OCI-LY7 (cell line): ENCODE measurements at regions not wholly inside any gene's neighbourhood (a gene's known extent, or its start where the extent isn't known, plus 50 kb on each side); places are given as distances from the start of the nearest gene placed in this dataset.
"Not testable (repeated sequence)": the region's sequence is repeated elsewhere in the genome, so short reads cannot be mapped to it uniquely, and the experiment has no call there.

Experiments
- BruUV-seq: library from RNA; stranded (reverse); fragments of 400-500 nt; replicated peaks from 2 replicates; lab custom pipeline; 2021; lab: Mats Ljungman, UMichigan
- CTCF ChIA-PET: fragments of 300-600 bp; sonication (Branson Sonifier 250); formaldehyde crosslinking; loops from one replicate; lab custom pipeline; 2022; ENCODE audit warnings: antibody characterized with exemption; ENCODE audit not compliant: unreplicated experiment; lab: Charles Lee
- POLR2A ChIA-PET: fragments of 300-600 bp; sonication (Branson Sonifier 250); formaldehyde crosslinking; loops from one replicate; lab custom pipeline; 2022; ENCODE audit warnings: antibody characterized with exemption; lab: Charles Lee
- DNase-seq: peaks from one replicate; pipeline ENCODE4 v3.0.0-alpha.2; 2015; ENCODE audit warnings: low spot score
- H2AFZ ChIP-seq: fragments of 200-600 bp; sonication (generic), shearing (Covaris generic); 2 replicates; pipeline ENCODE4 v1.6.1; 2014; ENCODE audit warnings: mild to moderate bottlenecking, antibody characterized with exemption, low read length, moderate library complexity
- H3K27ac ChIP-seq: fragments of 200-600 bp; sonication (generic); 2 replicates; pipeline ENCODE4 v1.5.1; 2014; ENCODE audit warnings: mixed run types, low read depth, mild to moderate bottlenecking, moderate library complexity, low read length, inconsistent platforms; ENCODE audit not compliant: poor library complexity, severe bottlenecking
- H3K36me3 ChIP-seq: fragments of 200-600 bp; sonication (generic); 2 replicates; pipeline ENCODE4 v1.6.1; 2014; ENCODE audit warnings: mild to moderate bottlenecking, antibody characterized with exemption, low read length, moderate library complexity, mixed read lengths; ENCODE audit not compliant: insufficient read depth
- H3K4me1 ChIP-seq: fragments of 200-600 bp; sonication (generic); 2 replicates; pipeline ENCODE4 v1.5.1; 2014; ENCODE audit warnings: mild to moderate bottlenecking, low read length; ENCODE audit not compliant: insufficient read depth, poor library complexity, severe bottlenecking
- H3K4me2 ChIP-seq: fragments of 200-600 bp; sonication (generic); 2 replicates; pipeline ENCODE4 v1.6.1; 2014; ENCODE audit warnings: mild to moderate bottlenecking, low read length
- H3K4me3 ChIP-seq: fragments of 200-600 bp; sonication (generic); 2 replicates; pipeline ENCODE4 v1.5.1; 2014; ENCODE audit warnings: mild to moderate bottlenecking, low read depth, low read length; ENCODE audit not compliant: poor library complexity, severe bottlenecking
- H3K79me2 ChIP-seq: fragments of 200-600 bp; sonication (generic); 2 replicates; pipeline ENCODE4 v1.6.1; 2016; ENCODE audit warnings: low read depth, mild to moderate bottlenecking, low read length, moderate library complexity, mixed read lengths; ENCODE audit not compliant: insufficient read depth
- H3K9me2 ChIP-seq: fragments of 200-600 bp; sonication (generic); 2 replicates; pipeline ENCODE4 v1.6.1; 2016; ENCODE audit warnings: mild to moderate bottlenecking, low read length, mixed read lengths; ENCODE audit not compliant: insufficient read depth
- H3K9me3 ChIP-seq: fragments of 200-600 bp; sonication (generic); 2 replicates; pipeline ENCODE4 v1.6.1; 2014; ENCODE audit warnings: mild to moderate bottlenecking, mixed run types, low read length, mixed read lengths
- H4K20me1 ChIP-seq: fragments of 200-600 bp; sonication (generic); 2 replicates; pipeline ENCODE4 v1.6.1; 2014; ENCODE audit warnings: mild to moderate bottlenecking, antibody characterized with exemption, low read length, moderate library complexity, mixed read lengths; ENCODE audit not compliant: insufficient read depth
- CTCF ChIP-seq: fragments of 200-600 bp; sonication (generic); conservative IDR thresholded peaks from 2 replicates; pipeline ENCODE4 v1.5.1; 2014; ENCODE audit warnings: mild to moderate bottlenecking, antibody characterized with exemption, low read length, moderate library complexity, mixed read lengths
- EZH2phosphoT487 ChIP-seq: fragments of 200-600 bp; sonication (generic); IDR thresholded peaks from 2 replicates; pipeline ENCODE4 v1.6.1; 2018; ENCODE audit warnings: low read depth, borderline replicate concordance, mild to moderate bottlenecking, mixed run types, antibody characterized with exemption, low read length, moderate library complexity, mixed read lengths
- intact Hi-C: fragments of 100-400 bp; cut with micrococcal nuclease; formaldehyde crosslinking; loops from one replicate; pipeline ENCODE4 v1.10.0; 2022; ENCODE audit not compliant: unreplicated experiment

DNA sequence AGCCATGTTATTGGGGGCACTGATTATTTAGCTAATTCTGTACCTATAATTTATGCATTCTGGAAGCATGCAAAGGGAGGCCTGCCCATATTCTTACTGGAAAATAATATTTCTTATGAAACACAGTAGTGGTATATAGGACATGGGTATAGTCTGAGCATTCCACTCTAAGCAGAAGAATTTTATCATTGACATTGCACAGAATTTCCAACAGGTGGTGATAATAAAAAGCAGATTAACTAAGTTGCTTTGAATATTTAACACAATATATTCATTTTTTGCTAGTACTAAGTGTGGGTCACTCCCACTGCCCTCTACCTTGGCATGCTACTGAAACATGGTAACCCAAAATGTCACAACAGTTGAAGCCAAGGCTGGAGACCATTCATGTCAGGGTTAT is 728.8 kb upstream of the FAT3 start:
- ChIA-PET CTCF (no interaction called here), POLR2A (no interaction called here)
- TF ChIP-seq EZH2phosphoT487, result no peak
- TF ChIP-seq CTCF, result no peak
- Histone ChIP-seq H3K9me3 (no peaks in the 10 kb centered on the region), H3K4me2 (no peak overlapping the region), H3K4me1 (no peaks in the 10 kb centered on the region), H3K36me3 (no peaks in the 10 kb centered on the region), H3K4me3 (no peak overlapping the region), H3K79me2 (no peaks in the 10 kb centered on the region), H2AFZ (no peak overlapping the region), H3K27ac (no peak overlapping the region), H3K9me2 (no peaks in the 10 kb centered on the region), H4K20me1 (no peaks in the 10 kb centered on the region)
- no peak for DNase-seq
- intact Hi-C loops, result no loop called here
- BruUV-seq, result no TSS peak

- no peaks in the 10 kb centered on the region for H3K4me1 ChIP-seq
- POLR2A ChIA-PET, result interaction anchor here (0.7 kb wide), 1 partner anchor 18 kb away, joined by 3 read pairs; no protein-coding TSS in a partner anchor
- intact Hi-C loops, result no loop called here
Observed at GRCh38 chr11:91489989-91490388, 734.6 kb upstream of the FAT3 start.

DNA sequence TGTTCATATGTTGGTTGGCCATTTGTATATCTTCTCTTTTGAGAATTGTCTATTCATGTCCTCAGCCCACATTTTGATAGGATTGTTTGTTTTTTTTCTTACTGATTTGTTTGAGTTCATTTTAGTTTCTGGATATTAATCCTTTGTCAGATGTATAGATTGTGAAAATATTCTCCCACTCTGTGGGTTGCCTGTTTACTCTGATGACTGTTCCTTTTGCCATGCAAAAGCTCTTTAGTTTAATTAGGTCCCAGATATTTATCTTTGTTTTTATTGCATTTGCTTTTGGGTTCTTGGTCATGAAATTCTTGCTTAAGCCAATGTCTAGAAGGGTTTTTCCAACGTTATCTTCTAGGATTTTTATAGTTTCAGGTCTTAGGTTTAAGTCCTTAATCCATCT is 740.7 kb upstream of the FAT3 start:
- H4K20me1 ChIP-seq, H3K9me2 ChIP-seq, H3K4me2 ChIP-seq, POLR2A ChIA-PET, DNase-seq, H3K4me1 ChIP-seq, H3K36me3 ChIP-seq, BruUV-seq, H3K27ac ChIP-seq, H2AFZ ChIP-seq, CTCF ChIA-PET, H3K4me3 ChIP-seq, H3K9me3 ChIP-seq, H3K79me2 ChIP-seq, intact Hi-C loops: not testable (repeated sequence)

More at GRCh38 chr11:91489989-91490388, 734.6 kb upstream of the FAT3 start:
- H3K9me3 ChIP-seq, result no peaks in the 10 kb centered on the region
- no peaks in the 10 kb centered on the region for H3K79me2 ChIP-seq
- BruUV-seq, result no TSS peak
- no peak for DNase-seq
- H4K20me1 ChIP-seq, result no peaks in the 10 kb centered on the region
- CTCF ChIA-PET, result no interaction called here
- H2AFZ ChIP-seq, result no peak overlapping the region
- H3K4me2 ChIP-seq, result no peak overlapping the region
- no peak for TF ChIP-seq EZH2phosphoT487
- TF ChIP-seq CTCF, result no peak
- no peak overlapping the region for H3K27ac ChIP-seq
- H3K36me3 ChIP-seq, result no peaks in the 10 kb centered on the region
- H3K4me3 ChIP-seq, result no peak overlapping the region
- H3K9me2 ChIP-seq, result no peaks in the 10 kb centered on the region

DNA sequence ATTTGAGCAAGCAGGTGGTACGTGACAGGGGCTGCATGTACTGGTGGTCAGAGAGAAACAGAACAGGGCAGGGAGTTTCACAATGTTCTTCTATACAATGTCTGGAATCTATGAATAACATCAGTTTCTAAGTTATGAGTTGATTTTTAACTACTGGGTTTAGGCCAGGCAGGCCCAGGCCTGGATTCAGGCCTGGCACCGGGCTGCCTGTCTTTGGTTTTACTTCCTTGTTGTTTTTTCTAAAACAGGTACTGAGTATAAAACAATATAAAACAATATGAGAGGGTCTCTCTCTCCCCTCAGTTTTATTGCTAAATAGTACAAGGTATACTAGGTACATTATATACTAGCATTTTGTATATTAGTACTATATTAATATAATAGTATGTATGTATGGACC is 742.7 kb upstream of the FAT3 start:
- H3K9me3 ChIP-seq, DNase-seq, H3K79me2 ChIP-seq, BruUV-seq, H3K4me2 ChIP-seq, H3K36me3 ChIP-seq, intact Hi-C loops, H2AFZ ChIP-seq, H3K9me2 ChIP-seq, H3K4me1 ChIP-seq, H3K4me3 ChIP-seq, H4K20me1 ChIP-seq, H3K27ac ChIP-seq, CTCF ChIA-PET: not testable (repeated sequence)
- POLR2A ChIA-PET, result interaction anchor here (0.6 kb wide), 1 partner anchor 11 kb away, joined by 4 read pairs; no protein-coding TSS in a partner anchor
